ENCODE measurements at regions not wholly inside any gene's neighbourhood (a gene's known extent, or its start where the extent isn't known, plus 50 kb on each side); places are given as distances from the start of the nearest gene placed in this dataset.

DNA sequence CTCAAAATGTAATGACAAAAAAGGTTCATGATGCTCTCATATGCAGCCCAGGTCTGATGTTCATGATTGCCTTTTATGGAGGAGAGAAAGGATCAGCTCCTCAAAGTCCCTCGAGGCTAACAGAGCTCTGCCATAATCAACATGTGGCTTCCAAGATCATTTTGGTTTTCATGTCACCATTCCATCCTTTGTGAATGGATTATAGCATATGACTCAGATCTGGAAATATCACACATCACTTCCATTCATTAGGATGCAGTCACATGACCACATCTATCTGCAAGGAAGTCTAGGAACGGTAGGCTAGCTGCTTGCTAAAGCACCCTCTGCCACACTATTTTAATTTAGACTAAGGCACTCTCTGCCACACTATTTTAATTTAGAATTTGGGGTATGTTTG is 77.6 kb downstream of the COX18 start:
- TF ChIP-seq, protein P1, sequence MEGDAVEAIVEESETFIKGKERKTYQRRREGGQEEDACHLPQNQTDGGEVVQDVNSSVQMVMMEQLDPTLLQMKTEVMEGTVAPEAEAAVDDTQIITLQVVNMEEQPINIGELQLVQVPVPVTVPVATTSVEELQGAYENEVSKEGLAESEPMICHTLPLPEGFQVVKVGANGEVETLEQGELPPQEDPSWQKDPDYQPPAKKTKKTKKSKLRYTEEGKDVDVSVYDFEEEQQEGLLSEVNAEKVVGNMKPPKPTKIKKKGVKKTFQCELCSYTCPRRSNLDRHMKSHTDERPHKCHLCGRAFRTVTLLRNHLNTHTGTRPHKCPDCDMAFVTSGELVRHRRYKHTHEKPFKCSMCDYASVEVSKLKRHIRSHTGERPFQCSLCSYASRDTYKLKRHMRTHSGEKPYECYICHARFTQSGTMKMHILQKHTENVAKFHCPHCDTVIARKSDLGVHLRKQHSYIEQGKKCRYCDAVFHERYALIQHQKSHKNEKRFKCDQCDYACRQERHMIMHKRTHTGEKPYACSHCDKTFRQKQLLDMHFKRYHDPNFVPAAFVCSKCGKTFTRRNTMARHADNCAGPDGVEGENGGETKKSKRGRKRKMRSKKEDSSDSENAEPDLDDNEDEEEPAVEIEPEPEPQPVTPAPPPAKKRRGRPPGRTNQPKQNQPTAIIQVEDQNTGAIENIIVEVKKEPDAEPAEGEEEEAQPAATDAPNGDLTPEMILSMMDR (conservative IDR thresholded peaks at IDR 0.05): no peak
- TF ChIP-seq ZFX (IDR thresholded peaks at IDR 0.05): no peak
